Sigmoid colon (tissue), 6 donors: ENCODE measurements at regions not wholly inside any gene's neighbourhood (a gene's known extent, or its start where the extent isn't known, plus 50 kb on each side); places are given as distances from the start of the nearest gene placed in this dataset.

Experiments used
- DNase-seq: peaks from one replicate; pipeline ENCODE4 v3.0.0-alpha.2; 2019
- H3K27ac ChIP-seq, 4 donors: fragments of 200-600 bp; sonication (generic); one replicate each; pipeline ENCODE4 v1.5.1; 2016 to 2019; ENCODE audit warnings: mild to moderate bottlenecking in 1 of 4
- H3K27me3 ChIP-seq, 3 donors: fragments of 200-600 bp; sonication (generic); one replicate each; pipeline ENCODE4 v1.5.1; 2019; ENCODE audit warnings: mild to moderate bottlenecking in 1 of 3
- H3K36me3 ChIP-seq, 4 donors: fragments of 200-600 bp; sonication (generic); one replicate each; pipeline ENCODE4 v1.5.1; 2016 to 2019
- H3K4me1 ChIP-seq, 4 donors: fragments of 200-600 bp; sonication (generic); one replicate each; pipeline ENCODE4 v1.5.1; 2017 to 2019
- H3K4me3 ChIP-seq, 4 donors: fragments of 200-600 bp; sonication (generic); one replicate each; pipeline ENCODE4 v1.5.1; 2017 to 2019; ENCODE audit warnings: mild to moderate bottlenecking in 2 of 4, moderate library complexity in 1 of 4
- H3K9me3 ChIP-seq, 4 donors: fragments of 200-600 bp in 3 of 4; sonication (generic) in 3 of 4; one replicate each; pipeline versions ENCODE4 v1.5.1 to v1.6.1; 2013 to 2019
- EP300 ChIP-seq, 4 donors: sonication (generic); formaldehyde crosslinking; IDR thresholded peaks; one replicate each; pipeline ENCODE4 v1.6.1; 2017; ENCODE audit warnings: antibody characterized with exemption in 4 of 4
- POLR2A ChIP-seq, 2 donors: fragments of 450-650 bp; IDR thresholded peaks; one replicate each; pipeline ENCODE4 v1.6.1; 2016; ENCODE audit warnings: antibody characterized with exemption in 2 of 2, mild to moderate bottlenecking in 2 of 2, moderate library complexity in 2 of 2
- POLR2AphosphoS5 ChIP-seq, 4 donors: sonication (generic); formaldehyde crosslinking; IDR thresholded peaks; one replicate each; pipeline ENCODE4 v1.6.1; 2017; ENCODE audit warnings: antibody characterized with exemption in 4 of 4
- WGBS, 2 donors: extraction: QIAGEN DNeasy Blood & Tissue Kit; methylation state at CpG; one replicate each; pipeline ENCODE4 v1.1.7; 2013; 5-methylcytosine and 5-hydroxymethylcytosine counted together
- intact Hi-C: fragments of 100-400 bp; cut with DNase I; formaldehyde crosslinking; loops from one replicate; pipeline ENCODE4 v1.15.1; 2023
- TF ChIP-seq, protein P1 (sequence below), 4 experiments: fragments of 450-650 bp in 3 of 4; fragments of 200-600 bp in 1 of 4; IDR thresholded peaks; one replicate each; pipeline ENCODE4 v1.5.1; 2016 to 2019; ENCODE audit warnings: antibody characterized with exemption in 4 of 4, mild to moderate bottlenecking in 3 of 4, moderate library complexity in 2 of 4
- donor health status: healthy with polysubstance abuse.
- donor health status: healthy.

DNA sequence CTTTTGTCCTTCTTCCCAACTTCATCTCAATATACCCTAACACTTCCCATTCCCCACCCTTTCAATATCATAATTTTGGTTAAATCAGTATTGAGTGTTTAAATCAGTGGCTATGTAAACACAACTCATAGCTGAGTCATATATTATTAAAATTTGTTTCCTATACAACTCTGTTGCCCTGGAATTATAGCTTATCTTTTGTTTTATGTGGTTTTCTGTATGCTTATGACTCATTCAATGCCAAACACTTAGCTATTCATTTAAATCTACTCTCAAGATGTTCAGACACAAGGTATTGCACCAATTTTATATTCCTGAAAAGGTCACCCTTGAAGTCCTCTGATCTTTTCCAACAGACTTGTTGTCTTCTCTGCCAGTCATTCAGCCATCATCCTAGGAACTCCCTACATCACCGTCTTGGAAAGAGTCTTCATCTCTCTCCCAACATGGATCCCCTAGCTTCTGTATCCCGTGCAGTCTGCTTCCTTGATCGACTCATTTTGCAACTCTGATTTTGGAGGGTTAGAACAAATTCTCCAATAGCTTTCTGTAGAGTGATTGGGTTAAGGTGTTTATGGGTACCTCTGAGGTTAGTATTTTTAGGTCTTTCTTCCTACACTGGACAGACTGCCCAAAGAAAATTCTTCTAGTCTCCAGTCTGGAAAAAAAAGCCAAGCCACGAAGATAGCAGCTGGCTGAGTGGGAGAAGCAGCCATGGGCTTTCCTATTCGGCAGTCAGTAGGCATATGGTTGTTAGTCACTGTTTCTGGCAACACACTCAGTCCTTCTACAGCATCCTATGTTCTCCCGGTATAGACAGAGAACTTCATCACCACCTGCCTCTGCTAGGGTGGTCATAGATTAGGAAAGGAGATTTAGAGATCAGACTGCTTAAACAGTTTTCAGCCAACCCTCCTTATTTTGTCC lies 102.1 kb downstream of the CRPPA start:
- TF ChIP-seq POLR2A (IDR thresholded peaks at IDR 0.05) (no peak), POLR2AphosphoS5 (IDR thresholded peaks at IDR 0.05) (no peak), EP300 (IDR thresholded peaks at IDR 0.05) (no peak)
- TF ChIP-seq, protein P1, sequence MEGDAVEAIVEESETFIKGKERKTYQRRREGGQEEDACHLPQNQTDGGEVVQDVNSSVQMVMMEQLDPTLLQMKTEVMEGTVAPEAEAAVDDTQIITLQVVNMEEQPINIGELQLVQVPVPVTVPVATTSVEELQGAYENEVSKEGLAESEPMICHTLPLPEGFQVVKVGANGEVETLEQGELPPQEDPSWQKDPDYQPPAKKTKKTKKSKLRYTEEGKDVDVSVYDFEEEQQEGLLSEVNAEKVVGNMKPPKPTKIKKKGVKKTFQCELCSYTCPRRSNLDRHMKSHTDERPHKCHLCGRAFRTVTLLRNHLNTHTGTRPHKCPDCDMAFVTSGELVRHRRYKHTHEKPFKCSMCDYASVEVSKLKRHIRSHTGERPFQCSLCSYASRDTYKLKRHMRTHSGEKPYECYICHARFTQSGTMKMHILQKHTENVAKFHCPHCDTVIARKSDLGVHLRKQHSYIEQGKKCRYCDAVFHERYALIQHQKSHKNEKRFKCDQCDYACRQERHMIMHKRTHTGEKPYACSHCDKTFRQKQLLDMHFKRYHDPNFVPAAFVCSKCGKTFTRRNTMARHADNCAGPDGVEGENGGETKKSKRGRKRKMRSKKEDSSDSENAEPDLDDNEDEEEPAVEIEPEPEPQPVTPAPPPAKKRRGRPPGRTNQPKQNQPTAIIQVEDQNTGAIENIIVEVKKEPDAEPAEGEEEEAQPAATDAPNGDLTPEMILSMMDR (IDR thresholded peaks at IDR 0.05) = no peak
- Histone ChIP-seq H3K4me1 (peaks cover 0 to 12% (median 5%) of the 10 kb centered on the region in 4 donors), H3K27me3 (no peaks in the 10 kb centered on the region), H3K27ac (no peak overlapping the region), H3K4me3 (no peak overlapping the region), H3K9me3 (no peaks in the 10 kb centered on the region), H3K36me3 (no peaks in the 10 kb centered on the region)
- DNase-seq = no peak
- intact Hi-C loops = no loop called here
- WGBS, 2 donors = 86 to 94% methylated on average over 6 of the region's 6 CpGs

DNA sequence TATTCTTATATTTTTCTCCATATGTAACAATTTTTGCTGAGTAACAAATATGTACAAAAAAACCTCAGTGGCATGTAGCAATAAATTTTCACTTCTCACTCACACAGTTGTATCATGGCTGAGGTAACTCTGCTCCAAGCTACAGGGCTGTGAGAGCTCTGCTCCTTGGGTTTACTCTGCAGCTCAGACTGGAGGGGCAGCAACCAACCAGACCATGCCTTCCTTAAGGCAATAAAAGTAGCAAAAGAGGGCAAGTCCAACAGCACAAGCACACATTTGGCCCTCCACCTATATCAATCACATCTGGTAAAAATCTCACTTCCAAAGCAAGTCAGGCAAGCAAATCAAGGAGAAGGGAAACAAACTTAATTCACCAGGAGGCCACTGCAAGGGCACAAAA lies 102.9 kb downstream of the CRPPA start:
- intact Hi-C loops = no loop called here
- Histone ChIP-seq H3K36me3 (no peaks in the 10 kb centered on the region), H3K4me1 (peaks cover 0 to 12% (median 5%) of the 10 kb centered on the region in 4 donors), H3K9me3 (no peaks in the 10 kb centered on the region), H3K4me3 (no peak overlapping the region), H3K27ac (no peak overlapping the region), H3K27me3 (no peaks in the 10 kb centered on the region)
- TF ChIP-seq POLR2AphosphoS5 (IDR thresholded peaks at IDR 0.05) = no peak
- TF ChIP-seq, protein P1 (IDR thresholded peaks at IDR 0.05) = no peak
- TF ChIP-seq EP300 (IDR thresholded peaks at IDR 0.05) = no peak
- no peak for TF ChIP-seq POLR2A (IDR thresholded peaks at IDR 0.05)
- no peak for DNase-seq

DNA sequence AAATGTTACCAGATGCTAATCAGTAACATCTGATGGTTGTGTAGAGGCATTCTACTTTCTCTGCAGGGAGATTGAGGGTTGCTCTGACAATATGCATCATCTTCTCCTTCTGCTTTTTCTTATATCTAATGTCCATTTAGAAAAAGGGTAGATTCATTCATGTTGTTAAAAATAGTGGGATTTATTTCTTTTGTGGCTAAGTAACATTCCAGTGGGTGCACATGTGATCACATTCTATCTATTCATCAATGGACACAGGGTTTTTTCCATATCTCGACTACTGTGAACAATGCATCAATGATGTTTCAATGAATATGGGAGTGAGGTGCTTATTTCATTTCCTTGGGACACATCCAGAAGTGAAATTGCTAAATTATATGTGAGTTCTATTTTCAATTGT lies 103.9 kb downstream of the CRPPA start:
- TF ChIP-seq POLR2A (IDR thresholded peaks at IDR 0.05) (no peak), EP300 (IDR thresholded peaks at IDR 0.05) (no peak), POLR2AphosphoS5 (IDR thresholded peaks at IDR 0.05) (no peak)
- TF ChIP-seq, protein P1 (IDR thresholded peaks at IDR 0.05) = no peak
- intact Hi-C loops = no loop called here
- Histone ChIP-seq H3K4me3 (no peak overlapping the region), H3K4me1 (peaks cover 0 to 11% (median 3%) of the 10 kb centered on the region in 4 donors), H3K27me3 (no peaks in the 10 kb centered on the region), H3K27ac (no peak overlapping the region), H3K36me3 (no peaks in the 10 kb centered on the region), H3K9me3 (no peaks in the 10 kb centered on the region)
- DNase-seq = no peak
- WGBS, 2 donors = 52 to 90% methylated on average over 1 of the region's 1 CpG

DNA sequence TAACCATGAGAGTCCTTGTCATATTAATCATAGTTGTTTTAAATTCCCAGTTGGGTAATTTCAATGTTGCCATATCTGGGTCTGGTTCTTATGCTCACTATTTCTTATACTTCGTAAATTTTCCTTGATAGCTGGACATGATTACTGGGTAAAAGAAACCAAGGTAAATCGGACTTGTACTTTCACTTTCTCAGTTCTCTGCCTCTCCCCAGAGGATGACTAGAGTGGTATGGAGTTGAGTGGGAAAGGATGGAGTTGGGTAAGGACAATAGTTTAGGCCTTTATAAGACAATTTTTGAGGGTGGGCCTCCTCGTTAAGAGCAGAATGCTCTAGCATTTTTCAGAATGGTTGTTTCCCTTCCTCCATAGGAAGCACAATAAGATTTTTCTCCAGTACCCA lies 106.1 kb downstream of the CRPPA start:
- intact Hi-C loops = no loop called here
- DNase-seq = no peak
- TF ChIP-seq, protein P1 (IDR thresholded peaks at IDR 0.05) = no peak
- no peak for TF ChIP-seq POLR2AphosphoS5 (IDR thresholded peaks at IDR 0.05)
- no peak for TF ChIP-seq POLR2A (IDR thresholded peaks at IDR 0.05)
- H3K36me3 ChIP-seq = no peaks in the 10 kb centered on the region
- H3K27ac ChIP-seq = no peak overlapping the region
- H3K9me3 ChIP-seq = no peaks in the 10 kb centered on the region
- peaks cover 0 to 11% (median 3%) of the 10 kb centered on the region in 4 donors for H3K4me1 ChIP-seq
- H3K4me3 ChIP-seq = peak overlapping the region in 1 of 4 donors; percentile 20
- H3K27me3 ChIP-seq = no peaks in the 10 kb centered on the region
- WGBS, 2 donors = 90 to 91% methylated on average over 3 of the region's 3 CpGs
